HG02759 (cell line): ENCODE measurements at regions not wholly inside any gene's neighbourhood (a gene's known extent, or its start where the extent isn't known, plus 50 kb on each side); places are given as distances from the start of the nearest gene placed in this dataset.

Experiments
- ATAC-seq: cut with Tn5 transposase; IDR thresholded peaks from one replicate; pipeline ENCODE4 v1.9.1; 2021; ENCODE audit warnings: mild to moderate bottlenecking, moderate library complexity; ENCODE audit not compliant: unreplicated experiment

DNA sequence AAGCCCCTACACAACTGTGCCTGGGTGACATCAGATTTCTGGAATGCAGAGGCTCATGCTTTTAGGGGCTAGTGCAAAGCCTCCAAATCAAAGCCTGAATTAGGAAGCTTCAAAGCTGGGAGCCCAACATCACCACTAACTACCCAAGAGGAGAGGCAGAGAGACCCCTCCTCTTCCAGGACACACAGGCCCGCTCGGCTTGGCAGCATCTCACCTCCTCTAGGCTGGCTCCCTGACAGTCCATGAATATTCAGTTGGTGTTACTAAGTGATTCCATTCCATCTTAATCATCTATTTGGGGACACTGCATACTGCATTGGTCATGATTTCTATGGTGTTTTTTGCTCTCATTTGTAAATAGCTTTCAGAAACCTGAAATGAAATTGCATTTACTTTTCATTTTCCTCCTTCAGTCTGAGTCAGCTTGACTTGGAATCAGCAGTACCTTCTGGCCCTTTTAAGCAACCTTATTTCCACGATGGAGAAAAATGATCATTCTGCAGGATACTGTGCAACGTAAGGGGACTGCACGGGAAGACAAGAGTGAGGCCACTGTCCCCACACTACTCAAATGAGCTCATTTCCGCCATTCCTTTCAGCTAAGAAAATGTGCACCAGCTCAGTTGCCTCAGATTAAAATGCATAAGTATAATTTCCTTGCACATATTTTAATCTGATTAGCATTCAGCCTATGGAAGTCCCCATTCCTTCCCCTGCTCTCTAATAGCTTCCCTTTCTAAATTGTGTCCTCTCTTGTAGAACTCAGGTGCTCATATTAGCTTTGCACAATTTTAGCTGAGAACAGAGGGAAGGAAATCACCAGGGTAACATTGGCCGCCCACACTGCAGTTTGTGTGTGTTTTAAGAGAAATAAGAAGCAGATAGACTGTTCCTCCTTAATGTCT, 219.9 kb downstream of the RFC3 start:
- no peak for ATAC-seq

DNA sequence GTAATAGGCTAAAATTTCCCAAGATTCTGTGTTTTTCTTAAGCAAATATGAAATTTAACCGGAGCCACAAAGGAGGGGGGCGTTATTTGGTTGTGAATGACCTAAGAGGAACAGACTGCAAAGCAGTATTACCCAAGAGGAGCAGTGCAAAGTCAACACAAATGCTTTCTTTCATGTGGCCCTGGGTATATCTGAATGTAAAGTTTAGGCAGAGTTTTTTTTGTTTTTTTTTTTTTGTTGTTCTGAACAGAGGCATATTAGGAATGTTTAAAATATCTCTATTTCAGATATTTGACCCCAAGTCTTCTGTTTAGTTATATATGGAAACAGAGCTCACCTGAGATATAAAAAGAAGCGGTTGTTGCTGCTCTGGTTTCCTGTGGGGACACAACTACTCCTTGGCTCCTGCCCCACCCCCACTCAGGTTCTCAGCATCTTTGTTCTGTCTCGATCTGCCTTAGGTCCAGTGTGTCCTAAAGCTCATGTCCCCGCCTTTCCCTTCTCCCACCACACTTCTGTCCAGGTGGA, 220.7 kb downstream of the RFC3 start:
- no peak for ATAC-seq

DNA sequence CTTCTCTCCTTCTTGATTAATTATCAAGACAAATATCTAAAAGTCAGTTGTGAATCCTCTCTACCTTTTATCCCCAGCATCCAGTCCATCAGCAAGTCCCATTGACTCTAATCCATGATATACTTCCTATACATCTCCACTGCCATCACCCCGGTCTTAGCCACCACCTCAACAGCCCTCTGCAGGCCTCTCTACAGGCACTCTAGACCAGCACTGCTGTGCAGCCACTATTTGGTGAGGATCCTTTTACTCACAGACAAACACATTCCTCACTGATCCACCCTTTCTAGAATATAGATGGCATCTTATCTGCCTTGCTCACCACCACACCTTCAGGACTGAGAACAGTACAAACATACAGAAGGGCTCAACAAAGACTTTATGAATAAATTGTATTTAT, 221.7 kb downstream of the RFC3 start:
- ATAC-seq, result no peak

DNA sequence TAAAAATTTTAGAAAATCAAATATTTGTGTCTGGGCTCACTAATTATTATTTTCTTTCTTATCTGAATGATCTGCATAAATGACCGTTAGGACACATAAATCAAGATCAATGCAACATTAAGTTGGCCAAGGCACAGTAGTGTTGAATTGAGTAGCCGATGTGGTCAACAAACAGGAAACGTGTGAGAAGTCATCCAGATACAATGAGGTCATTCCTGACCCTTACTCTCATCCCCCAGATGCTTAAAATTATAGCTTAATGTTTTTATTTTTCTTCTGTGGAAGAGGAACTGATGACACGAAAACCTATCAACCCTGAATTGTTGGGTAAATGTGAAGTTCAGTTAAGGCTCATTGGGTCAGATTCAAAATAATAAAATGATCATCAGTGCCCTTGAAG, 222.9 kb downstream of the RFC3 start:
- ATAC-seq, result no peak

DNA sequence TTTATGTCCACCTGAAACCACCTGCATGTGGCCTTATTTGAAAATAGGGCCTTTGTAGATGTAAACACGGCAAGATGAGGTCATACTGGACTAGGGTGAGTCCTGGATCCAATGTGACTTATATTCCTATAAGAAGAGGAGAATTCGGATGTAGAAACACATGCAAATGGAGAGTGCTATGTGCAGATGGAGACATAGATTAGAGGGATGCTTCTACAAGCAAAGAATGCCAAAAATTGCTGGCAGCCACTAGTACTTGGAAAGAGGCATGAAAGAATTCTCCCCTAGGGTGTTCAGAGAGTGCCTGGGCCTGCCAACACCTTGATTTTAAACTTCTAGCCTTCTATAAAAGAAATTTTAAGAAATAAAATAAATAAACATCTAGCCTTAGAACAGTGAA, 226.1 kb downstream of the RFC3 start:
- ATAC-seq, result no peak

DNA sequence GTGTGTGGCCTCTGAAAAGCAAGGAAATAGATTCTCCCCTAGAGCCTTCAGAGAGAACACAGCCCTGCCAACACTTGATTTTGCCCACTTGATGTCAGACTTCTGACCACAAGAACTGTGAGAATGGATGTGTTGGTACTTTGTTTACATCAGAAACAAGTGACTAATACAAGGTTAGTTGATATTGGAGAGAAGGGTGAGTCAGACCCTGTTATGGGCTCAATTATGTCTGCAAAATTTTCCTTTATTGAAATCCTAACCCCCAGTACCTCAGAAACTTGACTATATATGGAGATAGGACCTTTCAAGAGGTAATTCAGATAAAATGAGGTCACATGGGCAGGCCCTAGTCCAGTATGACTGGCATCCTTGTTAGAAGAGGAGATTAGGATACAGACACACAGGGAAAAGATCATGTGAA, 226.7 kb downstream of the RFC3 start:
- no peak for ATAC-seq

DNA sequence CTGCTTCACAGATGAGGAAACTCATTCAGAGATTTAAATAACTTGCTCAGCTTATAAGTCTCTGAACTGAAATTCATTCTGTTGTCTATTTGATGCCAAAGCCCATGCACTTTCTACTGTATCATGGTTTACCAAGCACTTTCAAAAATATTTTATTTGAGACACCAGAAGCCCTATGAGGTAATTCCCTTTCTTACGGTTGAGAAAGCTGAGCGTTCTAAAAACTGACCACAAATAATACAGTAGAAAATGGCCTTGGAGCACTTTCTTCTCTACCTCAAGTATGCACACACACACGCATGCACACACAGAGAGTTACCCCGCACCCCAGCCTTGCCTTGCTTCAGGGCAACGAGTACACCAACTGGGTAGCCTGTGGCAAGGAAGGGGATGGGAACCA, 228.5 kb downstream of the RFC3 start:
- ATAC-seq, result no peak

DNA sequence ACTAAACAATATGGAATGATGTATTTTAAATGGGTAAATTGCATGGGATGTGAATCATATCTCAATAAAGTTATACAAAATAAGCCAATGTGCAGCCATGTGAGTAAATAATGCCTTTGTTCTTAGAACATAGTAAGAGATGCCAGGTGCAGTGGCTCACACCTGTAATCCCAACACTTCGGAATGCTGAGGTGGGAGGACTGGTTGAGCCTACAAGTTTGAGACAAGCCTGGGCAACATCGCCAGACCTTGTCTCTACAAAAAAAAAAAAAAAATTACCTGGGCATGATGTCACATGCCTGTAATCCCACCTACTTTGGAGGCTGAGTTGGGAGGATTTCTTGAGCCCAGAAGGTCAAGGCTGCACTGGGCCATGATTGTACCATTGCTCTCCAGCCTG, 230.7 kb downstream of the RFC3 start:
- no peak for ATAC-seq

DNA sequence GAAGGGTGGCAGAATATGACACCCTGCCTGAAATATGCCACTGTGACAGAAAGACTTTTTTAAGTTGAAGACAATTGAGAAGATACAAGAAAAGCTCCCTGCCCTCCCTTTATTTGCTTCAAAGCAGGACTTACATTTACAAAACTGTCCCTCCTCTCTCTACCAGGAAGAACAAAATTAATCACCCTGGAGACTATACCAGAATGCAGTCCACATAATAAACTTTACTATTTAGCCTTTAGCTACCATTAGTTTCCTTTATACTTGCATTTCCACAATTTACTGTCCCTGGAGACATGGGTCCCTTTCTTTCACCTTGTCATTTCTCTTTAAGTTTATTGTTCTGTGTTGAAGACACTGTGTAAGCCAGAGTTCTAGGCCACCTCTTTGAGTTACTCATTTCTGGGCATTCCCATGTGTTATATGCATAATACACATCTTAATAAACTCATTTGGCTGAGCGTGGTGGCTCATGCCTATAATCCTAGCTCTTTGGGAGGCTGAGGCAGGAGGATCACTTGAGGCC, 238.8 kb downstream of the RFC3 start:
- no peak for ATAC-seq

DNA sequence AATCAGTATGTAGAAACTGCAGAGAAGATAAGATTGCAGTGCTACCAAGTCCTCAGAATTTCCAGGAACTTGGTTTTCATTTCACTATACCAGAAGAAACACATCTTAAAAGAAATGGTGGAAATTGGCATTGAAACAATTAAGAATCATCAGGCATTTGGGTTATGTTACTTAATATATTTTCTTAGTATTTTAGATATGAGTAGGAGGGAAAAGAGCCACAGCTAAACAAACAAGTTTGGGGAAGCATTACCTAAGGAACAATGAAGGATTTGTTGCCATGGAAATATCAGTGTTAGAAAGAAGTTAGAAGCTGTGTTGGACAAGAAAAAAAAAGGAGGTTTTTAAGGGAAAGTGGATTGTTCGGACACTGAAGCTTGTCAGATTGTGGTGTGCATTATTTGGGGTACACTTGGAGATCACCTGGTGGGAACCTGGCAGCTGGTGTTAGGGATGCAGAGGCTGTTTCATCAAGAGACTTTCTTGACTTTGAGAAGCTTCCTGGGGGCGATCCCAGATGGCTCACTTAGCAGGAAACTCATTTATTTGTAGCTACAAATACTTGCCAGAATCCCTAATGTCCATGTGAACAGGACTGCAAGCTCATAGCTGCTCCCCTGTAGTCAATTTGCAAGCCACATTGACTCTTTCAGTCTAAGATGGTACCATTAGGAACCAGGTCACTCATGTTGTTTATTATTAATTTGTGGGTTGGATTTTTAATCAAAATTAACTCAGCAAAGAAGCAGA, 246.7 kb downstream of the RFC3 start:
- ATAC-seq, result no peak

DNA sequence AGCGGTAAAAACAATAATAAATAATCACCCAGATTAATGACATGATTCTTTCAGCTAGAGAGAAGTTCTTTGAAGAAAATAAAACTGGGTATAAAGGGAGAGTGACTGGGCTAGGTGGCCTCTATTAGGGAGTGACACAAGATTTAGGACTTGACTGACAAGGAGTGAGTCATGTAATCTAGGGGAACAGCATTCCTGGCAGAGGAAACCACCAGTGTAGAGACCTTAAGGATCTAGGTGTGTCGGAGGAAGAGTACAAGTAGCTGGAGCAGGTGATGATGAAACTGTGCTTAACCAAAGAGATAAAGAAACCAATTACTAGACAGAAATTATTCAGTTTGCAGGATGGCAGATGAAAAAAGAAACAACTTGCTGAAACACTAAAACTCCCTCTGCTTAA, 248.0 kb downstream of the RFC3 start:
- ATAC-seq, result no peak

DNA sequence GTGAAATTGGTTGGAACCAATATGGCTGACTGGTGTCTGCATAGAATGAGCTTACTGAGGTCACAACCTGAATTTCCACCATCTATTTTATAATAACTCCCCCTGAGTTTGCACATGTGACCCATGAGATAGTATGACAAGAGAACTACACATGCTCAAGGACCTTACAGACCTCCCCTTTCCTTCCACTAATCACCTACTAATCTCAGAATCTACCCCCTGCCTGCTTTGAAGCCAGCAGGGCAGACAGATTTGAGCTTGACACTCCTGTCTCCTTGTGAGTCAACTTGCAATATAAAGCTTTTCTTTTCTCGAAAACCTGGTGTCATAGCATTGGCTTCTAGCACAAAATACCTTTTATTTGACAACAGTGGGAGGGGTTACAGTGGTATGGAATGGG, 248.4 kb downstream of the RFC3 start:
- no peak for ATAC-seq

DNA sequence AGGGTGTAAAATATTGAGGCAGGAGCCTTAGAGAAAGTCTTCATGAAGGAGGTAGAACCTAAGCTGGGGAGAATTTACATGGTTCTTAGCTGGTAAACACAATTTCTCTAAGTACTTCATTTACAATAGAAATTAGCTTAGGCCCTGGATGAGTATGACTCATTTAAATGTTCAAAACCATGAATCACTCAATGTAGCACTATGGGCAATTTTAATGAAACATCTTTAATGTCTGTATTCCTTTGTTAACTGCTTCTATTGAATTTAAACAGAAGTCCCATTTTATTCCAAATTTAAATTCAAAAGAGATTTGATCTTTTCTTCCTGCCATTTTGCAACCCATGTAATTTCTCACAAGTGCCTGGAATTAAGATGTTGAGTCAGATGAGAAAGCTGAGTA, 252.1 kb downstream of the RFC3 start:
- ATAC-seq, result no peak

DNA sequence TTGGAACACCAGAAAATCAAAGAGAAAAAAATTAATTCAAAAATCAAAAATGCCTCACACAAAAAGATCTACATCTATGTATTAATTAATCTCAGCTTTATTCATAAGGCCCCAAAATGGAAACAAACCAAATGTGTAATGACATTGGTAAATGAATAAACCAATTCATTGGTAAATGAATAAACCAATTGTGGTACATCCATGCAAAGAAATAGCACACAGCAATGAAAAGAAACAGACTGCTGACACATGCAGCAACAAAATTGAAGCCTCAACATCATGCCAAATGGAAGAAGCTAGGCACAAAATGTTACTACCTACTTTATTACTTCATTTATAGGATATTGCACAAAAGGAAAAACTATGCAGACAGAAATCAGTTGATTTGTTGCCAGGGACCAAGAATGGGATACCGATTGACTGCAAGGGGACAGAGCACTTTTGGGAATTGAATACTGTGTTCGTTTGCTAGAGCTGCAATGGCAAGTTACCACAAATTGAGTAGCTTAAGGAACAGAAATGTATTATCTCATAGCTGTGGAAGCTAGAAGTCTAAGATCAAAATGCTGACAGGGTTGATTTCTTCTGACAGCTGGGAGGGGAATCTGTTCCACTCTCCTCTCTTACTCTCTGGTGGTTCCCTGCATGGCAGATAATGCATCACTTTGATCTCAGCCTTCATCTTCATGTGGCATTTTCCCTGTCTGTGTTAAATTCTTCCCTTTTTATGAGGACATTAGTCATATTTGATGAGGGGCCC, 252.8 kb downstream of the RFC3 start:
- ATAC-seq, result no peak

DNA sequence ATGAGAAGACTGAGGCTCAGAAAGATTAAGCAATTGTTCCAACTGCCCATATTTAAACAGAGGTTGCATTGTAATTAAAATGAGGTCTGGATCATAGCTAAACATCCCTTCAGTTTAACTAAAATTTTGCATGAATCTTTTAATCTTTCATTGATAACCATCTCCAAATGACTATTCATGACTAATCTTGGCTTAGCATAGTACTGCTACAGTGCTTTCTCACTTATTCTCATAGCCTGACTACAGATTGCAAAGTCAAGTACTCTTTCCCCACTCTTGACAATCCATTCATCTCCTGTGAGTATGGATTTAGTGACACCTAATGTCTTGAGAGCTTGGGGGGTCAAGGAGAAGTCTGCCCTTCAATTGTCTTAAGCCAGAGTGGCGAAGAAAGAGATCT, 258.4 kb downstream of the RFC3 start:
- ATAC-seq, result no peak

DNA sequence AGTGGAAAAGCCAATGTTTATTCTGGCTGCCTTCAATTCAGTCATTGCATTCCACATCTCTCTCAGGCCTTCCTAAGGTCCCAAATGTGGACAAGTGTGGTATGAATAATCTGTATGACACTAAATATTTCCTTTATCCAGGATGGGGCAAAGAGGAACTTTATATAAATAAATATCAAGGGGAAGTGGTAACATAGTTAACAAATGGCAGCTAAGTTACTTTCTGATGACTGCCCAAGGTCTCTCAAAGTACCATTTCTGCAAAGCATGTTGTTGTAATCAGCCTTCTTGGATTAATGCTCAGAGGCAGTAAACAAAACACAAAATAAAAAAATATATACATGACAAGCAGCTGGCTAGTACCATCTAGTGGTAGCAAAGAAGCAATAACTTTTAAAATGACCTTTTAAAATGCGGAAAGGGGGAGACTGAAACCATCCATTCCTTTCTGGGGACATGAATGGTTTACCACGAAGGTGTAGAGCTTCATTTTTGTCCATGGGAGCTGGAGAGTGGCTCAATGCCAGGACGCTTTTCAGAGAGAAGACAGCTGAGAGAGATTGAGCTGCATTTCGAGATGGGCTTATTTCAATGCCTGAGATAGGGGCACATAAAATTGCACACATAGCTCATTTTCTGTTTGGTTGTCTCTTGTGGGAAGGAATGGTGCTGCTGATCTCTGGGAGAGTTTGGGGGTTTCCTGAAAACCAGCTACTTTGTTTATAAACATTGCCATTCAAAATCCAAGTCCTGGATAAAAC, 259.2 kb downstream of the RFC3 start:
- no peak for ATAC-seq

DNA sequence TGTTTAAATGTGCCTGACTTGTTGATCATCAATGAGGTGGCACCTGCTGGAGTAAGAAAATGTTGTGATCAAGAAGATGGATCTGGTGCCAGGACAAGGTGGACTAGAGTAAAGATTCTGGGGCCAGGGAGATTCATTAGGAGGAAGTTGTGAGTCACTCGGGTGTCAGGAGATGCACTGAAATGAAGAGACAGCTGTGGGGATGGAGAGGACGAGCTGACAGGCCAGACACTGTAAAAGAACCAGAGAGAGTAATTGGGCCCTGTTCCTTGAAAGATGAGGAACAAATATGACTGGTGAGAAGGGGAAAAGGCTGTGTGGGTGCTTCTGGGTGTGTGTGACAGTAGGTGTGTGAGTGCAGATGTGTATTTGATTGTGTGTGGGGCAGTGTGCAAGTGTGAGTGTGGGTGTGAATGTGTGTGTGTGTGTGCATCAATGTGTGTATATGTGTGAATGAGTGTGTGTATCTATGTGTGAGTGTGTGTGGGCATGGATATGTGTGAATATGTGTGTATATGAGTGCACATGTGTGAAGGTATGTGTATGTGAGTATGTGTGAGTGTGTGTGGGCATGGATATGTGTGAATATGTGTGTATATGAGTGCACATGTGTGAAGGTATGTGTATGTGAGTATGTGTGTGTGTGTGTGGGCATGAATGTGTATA, 260.5 kb downstream of the RFC3 start:
- no peak for ATAC-seq

DNA sequence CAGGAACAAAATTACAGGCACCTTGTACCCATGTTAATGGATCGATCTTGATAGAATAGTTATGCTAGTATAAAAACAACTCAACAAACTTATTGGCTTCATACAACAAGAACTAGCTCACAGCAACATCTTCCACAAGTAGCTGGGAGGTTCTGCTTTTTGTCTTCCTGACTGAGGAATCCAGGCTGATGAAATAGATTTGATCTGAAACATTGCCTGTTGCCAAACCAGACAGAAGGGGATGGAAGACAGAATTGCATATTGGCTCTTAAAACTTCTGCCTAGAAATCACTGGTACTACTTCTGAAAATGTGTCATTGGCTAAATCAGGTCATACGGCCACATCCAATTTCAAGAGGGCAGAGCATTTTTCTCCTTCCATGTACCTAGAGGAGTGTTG, 267.3 kb downstream of the RFC3 start:
- no peak for ATAC-seq

DNA sequence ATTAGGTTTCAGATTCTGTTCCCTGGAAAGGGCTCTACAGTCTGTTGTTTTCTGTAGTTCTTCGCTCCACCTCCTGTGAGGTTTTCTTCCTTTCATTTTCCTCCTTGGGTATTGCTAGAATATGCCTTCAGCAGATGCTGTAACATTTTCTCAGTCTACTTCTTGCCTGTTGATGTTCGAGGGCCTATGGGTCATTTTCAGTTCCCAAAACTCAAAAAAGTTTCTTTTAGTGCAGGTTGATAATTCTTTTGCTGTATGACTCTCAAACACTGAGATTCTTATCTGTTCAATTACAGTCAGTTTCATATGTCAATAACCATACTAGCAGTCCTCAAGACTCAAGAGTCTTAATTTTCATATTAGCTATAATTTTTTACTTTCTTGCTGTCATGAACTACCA, 268.3 kb downstream of the RFC3 start:
- ATAC-seq, result no peak

DNA sequence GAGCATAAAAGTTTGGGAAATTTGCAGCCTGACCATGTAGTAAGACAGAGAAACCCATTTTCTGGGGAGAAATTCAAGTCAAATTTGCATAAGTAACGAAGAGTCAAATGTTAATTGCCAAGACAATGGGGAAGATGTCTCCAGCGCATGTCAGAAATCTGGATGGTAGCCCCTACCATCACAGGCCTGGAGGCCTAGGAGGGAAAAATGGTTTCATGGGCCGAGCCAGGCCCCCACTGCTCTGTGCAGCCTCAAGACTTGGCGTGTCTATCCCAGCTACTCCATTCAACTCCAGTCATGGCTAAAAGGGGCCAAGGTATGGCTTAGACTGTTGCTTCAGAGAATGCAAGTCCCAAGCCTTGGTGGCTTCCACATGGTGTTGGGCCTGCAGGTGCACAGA, 269.8 kb downstream of the RFC3 start:
- ATAC-seq, result no peak
